Effector memory CD4-positive, alpha-beta T cell (primary cell): ENCODE measurements at regions not wholly inside any gene's neighbourhood (a gene's known extent, or its start where the extent isn't known, plus 50 kb on each side); places are given as distances from the start of the nearest gene placed in this dataset.
"Not testable (repeated sequence)": the region's sequence is repeated elsewhere in the genome, so short reads cannot be mapped to it uniquely, and the experiment has no call there.

Experiments
- DNase-seq, 3 donors: peaks; one replicate each; pipeline ENCODE4 v3.0.0-alpha.2; 2020
- H3K27ac ChIP-seq: 2 replicates; pipeline ENCODE4 v1.7.0; 2013; ENCODE audit warnings: mild to moderate bottlenecking, low read length, moderate library complexity; ENCODE audit not compliant: insufficient read depth, poor library complexity, severe bottlenecking
- H3K27me3 ChIP-seq: replicated peaks from 2 replicates; pipeline ENCODE4 v1.7.0; 2013; ENCODE audit warnings: mild to moderate bottlenecking, low read length; ENCODE audit not compliant: insufficient read depth, control insufficient read depth, poor library complexity, severe bottlenecking
- H3K36me3 ChIP-seq: 2 replicates; pipeline ENCODE4 v1.7.0; 2013; ENCODE audit warnings: mild to moderate bottlenecking, low read length, moderate library complexity; ENCODE audit not compliant: control insufficient read depth, insufficient read depth
- H3K4me1 ChIP-seq: 2 replicates; pipeline ENCODE4 v1.7.0; 2013; ENCODE audit warnings: low read length, mild to moderate bottlenecking; ENCODE audit not compliant: control insufficient read depth, insufficient read depth, poor library complexity, severe bottlenecking
- H3K4me3 ChIP-seq: 2 replicates; pipeline ENCODE4 v1.7.0; 2013; ENCODE audit warnings: low read length, low read depth, mild to moderate bottlenecking; ENCODE audit not compliant: insufficient read depth, poor library complexity, severe bottlenecking
- H3K9me3 ChIP-seq: 2 replicates; pipeline ENCODE4 v1.7.0; 2013; ENCODE audit warnings: mild to moderate bottlenecking, low read length, moderate library complexity; ENCODE audit not compliant: control insufficient read depth

DNA sequence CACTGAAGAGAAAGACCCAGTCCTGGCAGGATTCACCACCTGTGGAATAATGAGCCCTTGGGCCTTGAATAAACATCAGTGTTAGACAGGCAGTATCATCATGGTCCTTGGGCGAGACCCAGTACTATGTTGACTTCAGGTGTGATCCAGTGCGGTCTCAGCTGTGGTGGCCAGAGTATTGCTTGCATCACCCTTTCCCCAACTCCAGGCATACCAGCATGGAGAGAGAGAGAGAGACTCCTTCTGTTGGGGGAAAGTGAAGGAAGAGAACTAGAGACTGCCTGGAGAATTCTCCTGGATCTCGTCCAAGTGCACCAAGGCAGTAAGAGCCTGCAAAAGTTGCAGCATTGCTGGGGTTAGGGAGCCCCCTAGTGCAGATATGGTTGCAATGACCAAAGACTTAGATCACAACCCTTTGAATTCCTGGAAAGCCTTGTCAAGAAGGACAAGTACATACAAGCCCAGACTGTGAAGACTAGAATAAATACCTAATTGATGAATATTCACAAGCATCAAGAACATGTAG is 61.1 kb upstream of the VAMP7 start:
- Histone ChIP-seq H3K27me3 (no peaks in the 10 kb centered on the region), H3K9me3 (no peaks in the 10 kb centered on the region), H3K4me3 (no peak overlapping the region), H3K36me3 (no peaks in the 10 kb centered on the region), H3K4me1 (no peaks in the 10 kb centered on the region), H3K27ac (no peak overlapping the region)
- peak in 1 of 3 donors; percentile 27 for DNase-seq

DNA sequence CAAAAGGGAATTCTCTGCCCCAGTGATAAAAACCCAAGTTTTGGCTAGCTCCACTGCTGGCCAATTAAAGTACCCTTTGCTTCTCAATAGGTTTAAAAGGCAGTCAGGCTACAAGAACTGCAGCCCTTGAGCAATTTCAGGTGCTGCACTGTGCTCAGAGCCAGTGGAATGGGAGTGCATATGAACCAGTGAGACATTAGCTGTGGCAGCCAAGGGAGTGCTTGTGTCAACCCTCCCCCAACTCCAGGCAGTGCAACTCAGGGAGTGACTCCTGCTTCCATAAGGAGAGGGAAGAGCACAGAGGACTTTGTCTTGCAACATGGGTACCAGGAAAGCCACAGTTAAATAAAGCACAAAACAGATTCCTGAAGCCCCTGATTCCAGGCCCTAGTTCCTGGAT is 61.6 kb upstream of the VAMP7 start:
- H3K4me3 ChIP-seq, result no peak overlapping the region
- H3K27me3 ChIP-seq, result no peaks in the 10 kb centered on the region
- H3K4me1 ChIP-seq, result no peaks in the 10 kb centered on the region
- H3K27ac ChIP-seq, result no peak overlapping the region
- no peaks in the 10 kb centered on the region for H3K36me3 ChIP-seq
- no peaks in the 10 kb centered on the region for H3K9me3 ChIP-seq
- no peak for DNase-seq

DNA sequence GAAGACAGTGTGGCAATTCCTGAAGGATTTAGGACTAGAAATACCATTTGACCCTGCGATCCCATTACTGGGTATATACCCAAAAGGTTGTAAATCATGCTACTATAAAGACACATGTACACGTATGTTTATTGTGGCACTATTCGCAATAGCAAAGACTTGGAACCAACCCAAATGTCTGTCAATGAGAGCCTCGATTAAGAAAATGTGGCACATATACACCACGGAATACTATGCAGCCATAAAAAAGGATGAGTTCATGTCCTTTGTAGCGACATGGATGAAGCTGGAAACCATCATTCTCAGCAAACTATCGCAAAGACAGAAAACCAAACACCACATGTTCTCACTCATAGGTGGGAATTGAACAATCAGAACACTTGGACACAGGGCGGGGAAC is 66.8 kb upstream of the VAMP7 start:
- H3K27me3 ChIP-seq, H3K27ac ChIP-seq, DNase-seq, H3K36me3 ChIP-seq, H3K4me1 ChIP-seq, H3K9me3 ChIP-seq, H3K4me3 ChIP-seq: not testable (repeated sequence)

DNA sequence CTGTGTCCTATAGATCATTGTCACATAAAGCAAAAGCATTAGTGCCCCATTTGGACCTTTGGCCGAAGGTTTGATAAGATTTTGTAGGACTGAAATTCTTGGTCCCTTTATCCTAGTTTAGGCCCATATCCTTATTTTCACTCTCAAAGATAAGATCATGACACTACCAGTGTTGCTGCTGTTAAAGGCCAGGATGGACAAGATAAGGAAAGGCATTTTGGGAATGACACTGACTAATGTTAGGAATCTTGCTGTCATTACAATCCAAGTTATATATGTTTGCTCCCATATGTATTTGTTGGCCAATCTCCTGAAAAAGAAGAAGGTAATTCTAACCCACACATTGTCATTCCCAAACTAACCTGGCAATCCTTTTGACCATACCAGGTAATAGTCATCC is 101.3 kb upstream of the VAMP7 start:
- no peaks in the 10 kb centered on the region for H3K36me3 ChIP-seq
- H3K27me3 ChIP-seq, result no peaks in the 10 kb centered on the region
- no peak overlapping the region for H3K27ac ChIP-seq
- no peaks in the 10 kb centered on the region for H3K9me3 ChIP-seq
- no peaks in the 10 kb centered on the region for H3K4me1 ChIP-seq
- no peak overlapping the region for H3K4me3 ChIP-seq
- no peak for DNase-seq

DNA sequence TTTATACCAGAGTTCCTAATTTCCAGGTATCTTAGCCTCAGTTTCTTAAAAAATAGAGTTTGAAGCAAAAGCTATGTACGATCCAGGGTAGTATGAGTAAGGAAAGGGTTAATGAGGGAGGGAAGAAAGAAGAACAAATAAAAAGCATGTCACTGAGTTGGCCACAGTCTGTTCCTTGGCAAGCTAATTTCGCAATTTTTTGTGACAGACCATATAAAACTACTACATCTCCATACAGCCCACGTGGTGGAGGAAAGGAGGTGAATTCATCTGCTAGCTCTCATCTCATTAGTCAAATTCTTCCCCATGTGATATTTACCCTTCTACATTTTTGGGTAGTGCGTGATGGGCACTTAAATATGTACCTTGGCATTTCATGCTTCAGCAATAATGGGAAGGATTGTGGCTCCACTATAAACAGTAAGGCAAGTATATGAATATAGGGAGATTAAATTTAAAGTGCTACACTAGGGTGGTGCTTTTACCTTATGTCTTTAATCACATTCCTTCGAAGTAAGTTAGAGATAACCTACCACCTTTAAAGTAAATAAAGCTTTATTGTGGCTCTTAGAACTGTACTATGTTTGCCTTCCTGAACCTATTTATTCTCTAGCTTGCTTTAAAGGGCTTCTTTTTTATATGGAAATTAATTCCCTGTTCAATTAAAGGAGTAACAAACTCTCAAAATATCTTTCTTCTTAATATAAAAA is 102.1 kb upstream of the VAMP7 start:
- DNase-seq, result no peak
- no peak overlapping the region for H3K4me3 ChIP-seq
- H3K27me3 ChIP-seq, result no peaks in the 10 kb centered on the region
- no peak overlapping the region for H3K27ac ChIP-seq
- H3K9me3 ChIP-seq, result no peaks in the 10 kb centered on the region
- H3K4me1 ChIP-seq, result no peaks in the 10 kb centered on the region
- H3K36me3 ChIP-seq, result no peaks in the 10 kb centered on the region

DNA sequence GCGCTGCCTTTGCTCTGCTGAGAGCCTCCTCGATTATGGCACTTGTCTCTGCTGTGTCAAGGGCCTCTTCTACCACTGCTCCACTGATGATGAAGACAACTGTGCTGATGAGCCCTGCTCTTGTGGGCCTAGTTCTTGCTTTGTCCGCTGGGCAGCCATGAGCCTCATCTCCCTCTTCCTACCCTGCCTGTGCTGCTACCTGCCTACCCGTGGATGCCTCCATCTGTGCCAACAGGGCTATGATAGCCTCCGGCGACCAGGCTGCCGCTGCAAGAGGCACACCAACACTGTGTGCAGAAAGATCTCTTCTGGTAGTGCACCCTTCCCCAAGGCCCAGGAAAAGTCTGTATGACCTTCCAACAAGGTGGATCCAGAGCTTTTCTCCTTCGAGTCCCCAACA is 106.8 kb upstream of the VAMP7 start:
- H3K27me3 ChIP-seq, result no peaks in the 10 kb centered on the region
- no peak overlapping the region for H3K4me3 ChIP-seq
- no peak for DNase-seq
- no peaks in the 10 kb centered on the region for H3K9me3 ChIP-seq
- no peak overlapping the region for H3K27ac ChIP-seq
- H3K4me1 ChIP-seq, result no peaks in the 10 kb centered on the region
- H3K36me3 ChIP-seq, result no peaks in the 10 kb centered on the region

DNA sequence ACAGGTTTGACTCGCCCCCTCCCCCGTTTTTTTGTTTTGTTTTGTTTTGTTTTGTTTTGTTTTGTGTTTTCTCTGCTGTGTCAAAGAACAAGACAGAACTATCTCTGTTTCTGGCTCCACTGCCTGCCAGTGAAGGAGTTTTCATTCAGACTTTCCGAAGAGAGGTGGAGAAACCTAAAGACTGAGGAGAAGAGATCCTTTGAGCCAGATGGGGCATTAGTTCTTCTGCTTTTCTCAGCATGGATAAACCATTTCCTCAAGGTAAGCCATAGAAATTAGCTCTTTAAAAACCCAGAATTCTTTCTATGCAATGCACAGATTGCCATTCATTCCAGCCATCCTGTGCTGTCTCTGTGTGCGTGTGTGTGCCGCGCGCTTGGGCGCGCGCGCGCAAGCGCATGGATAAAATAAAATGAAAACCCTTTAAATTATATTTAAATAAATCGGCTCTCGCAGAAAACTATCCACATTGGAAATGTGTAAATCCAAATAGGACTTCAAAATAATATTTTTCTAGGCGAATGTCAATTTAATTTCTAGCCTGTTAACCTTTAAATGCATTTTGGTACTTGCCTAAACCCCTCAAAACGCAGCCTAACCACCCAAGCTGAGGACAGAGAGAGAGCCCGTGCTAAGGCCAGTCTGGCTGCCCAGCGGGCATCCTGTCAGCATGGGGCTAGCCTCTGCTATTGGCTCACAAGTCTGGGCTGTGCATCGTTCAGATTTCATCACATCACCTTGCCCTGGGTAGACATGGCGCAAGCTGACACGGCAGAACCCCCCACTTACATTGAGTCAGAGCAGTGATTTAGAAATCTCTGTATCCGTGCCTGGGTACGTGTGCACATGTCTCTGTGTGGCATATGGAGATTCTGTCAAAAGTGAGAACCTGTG is 113.0 kb upstream of the VAMP7 start:
- Histone ChIP-seq H3K4me3 (peak overlapping the region; percentile 45), H3K36me3 (no peaks in the 10 kb centered on the region), H3K4me1 (no peaks in the 10 kb centered on the region), H3K27me3 (no peaks in the 10 kb centered on the region), H3K9me3 (no peaks in the 10 kb centered on the region), H3K27ac (no peak overlapping the region)
- no peak for DNase-seq

DNA sequence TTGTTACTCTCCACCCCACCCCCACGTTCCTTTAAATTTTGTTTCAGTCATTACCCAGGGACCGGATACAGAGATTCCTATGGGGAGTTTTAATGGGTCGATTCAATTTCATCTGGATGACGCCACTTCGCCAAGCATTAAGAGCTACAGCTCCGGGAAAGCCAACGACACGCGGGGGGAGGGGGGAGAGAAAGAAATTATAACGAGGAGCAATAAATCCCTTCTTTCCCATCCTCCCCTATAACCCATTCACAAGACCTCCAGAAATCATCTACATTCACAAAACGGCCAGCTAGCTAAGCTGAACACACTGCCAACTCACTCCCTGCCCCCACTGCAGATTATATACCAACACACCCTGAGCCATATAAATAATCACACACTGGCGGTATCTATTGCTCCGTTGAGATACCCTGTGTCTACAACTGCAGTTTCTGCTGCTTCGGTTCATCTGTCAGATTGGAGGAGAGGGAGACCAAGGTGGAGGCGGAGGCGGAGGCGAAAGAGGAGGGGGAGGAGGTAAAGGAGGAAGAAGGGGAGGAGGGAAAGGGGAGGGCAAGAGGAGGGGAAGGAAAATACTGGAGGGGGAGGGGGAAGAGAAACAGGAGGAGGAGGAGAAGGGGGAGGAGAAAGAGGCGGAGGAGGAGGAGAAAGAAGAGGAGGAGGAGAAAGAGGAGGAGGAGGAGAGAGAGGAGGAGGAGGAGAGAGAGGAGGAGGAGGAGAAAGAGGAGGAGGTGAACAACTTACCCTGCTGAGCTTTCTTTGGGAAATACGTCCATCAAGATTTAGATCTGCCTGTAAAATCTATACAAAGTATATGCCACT is 113.9 kb upstream of the VAMP7 start:
- peak overlapping the region; percentile 45 for H3K4me3 ChIP-seq
- DNase-seq, result peak in 1 of 3 donors; percentile 9
- H3K27me3 ChIP-seq, result no peaks in the 10 kb centered on the region
- H3K9me3 ChIP-seq, result no peaks in the 10 kb centered on the region
- no peaks in the 10 kb centered on the region for H3K4me1 ChIP-seq
- no peak overlapping the region for H3K27ac ChIP-seq
- no peaks in the 10 kb centered on the region for H3K36me3 ChIP-seq

DNA sequence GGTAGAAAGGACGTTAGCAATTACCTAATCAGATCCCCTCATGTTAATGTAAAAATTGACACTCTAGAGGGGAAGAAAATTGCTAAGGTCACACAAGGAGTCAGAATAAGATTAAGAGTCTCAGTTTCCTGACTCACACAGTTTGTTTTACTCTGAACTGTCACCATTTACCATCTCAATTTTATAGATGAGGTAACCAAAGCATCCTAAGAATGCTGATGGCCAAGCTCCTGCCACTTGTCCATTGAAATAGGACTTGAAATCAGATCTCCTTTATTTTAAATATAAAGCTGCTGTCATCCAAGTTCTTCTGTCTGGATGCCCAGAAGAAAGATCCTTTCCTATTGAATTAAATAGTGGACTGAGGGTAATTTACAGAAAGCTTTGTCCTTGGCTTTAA is 114.8 kb upstream of the VAMP7 start:
- H3K4me1 ChIP-seq, result no peaks in the 10 kb centered on the region
- no peaks in the 10 kb centered on the region for H3K36me3 ChIP-seq
- no peaks in the 10 kb centered on the region for H3K27me3 ChIP-seq
- no peaks in the 10 kb centered on the region for H3K9me3 ChIP-seq
- no peak for DNase-seq
- no peak overlapping the region for H3K27ac ChIP-seq
- H3K4me3 ChIP-seq, result no peak overlapping the region
